ENCODE measurements at regions not wholly inside any gene's neighbourhood (a gene's known extent, or its start where the extent isn't known, plus 50 kb on each side); places are given as distances from the start of the nearest gene placed in this dataset.

DNA sequence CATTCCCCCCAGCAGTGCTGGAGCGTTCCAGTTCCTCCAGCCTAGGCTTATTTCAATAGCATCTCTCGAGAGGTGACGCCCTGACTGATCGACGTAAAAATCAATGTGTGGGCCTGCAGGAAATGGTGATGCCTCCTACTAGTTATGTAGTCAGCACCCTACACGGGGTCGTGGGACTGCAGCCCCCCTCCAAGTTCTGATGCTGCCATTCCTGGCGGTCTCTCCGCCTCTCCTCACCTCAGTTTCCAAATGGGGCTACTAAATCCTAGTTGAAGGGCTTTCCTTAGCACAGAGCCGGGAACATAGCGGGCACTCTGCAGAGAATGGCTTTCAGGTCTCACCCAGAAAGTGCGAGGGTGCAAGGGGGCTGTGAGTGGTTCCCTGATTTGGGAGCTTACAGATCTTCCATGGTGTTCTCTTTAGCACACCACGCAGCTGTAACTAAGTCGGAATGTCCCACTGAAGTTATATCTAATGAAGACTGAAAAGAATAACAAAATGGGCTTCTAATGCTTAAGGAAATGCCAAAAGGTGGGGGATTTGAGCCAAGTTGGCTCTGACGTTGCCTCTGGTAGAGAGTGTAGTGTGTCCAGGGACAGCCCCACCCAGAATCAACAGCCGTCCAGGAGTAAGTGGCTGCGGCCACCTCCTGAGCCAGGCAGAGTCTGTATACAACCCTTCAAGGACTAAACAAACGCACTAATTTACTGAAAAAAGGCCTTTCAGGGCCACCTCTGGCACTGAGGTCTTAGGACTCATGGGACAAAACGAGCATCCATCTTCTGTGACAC is 299.7 kb upstream of the FOXF1 start:
- peak; percentile 51 for DNase-seq (ENCODE audit: low spot score)

DNA sequence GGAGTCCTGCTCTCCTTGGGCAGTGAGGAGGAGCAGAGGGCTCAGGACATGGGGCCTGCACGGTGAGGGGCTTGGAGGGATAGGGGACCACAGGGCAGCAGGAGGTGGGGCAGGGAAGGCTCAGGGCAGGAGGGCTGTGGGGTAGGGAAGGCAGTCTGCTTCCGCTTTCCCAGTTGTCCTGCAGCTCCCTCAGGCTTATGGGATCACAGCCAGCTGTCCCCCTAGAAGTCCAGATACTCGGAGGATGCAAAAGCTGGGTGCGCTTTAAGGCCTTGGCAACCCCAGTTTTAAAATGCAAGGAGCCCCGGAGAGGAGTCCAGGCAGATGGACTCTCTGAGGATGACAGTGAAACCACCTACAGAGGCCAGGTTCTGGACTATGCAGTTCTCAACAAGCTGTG is 299.1 kb upstream of the FOXF1 start:
- DNase-seq (ENCODE audit: low spot score): peak; percentile 80

DNA sequence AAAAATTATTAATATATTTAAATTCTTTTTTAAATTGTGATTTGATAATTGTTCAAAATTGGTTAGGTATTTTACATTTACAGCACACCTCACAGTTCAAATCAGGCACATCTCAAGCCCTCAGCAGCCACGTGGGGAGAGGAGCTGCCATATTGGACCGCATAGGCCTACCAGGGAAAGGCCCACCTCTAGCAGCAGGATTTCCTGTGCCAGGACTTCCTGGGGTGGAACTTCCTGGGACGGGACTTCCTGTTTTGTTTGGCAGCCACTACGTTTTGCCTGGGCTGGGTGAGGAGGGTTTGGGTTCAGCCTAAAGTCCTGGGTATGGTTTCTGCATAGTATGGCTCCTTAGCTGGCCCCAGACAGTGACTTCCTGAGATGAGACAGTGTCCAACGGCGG is 298.5 kb upstream of the FOXF1 start:
- DNase-seq (ENCODE audit: low spot score): peak; percentile 33

DNA sequence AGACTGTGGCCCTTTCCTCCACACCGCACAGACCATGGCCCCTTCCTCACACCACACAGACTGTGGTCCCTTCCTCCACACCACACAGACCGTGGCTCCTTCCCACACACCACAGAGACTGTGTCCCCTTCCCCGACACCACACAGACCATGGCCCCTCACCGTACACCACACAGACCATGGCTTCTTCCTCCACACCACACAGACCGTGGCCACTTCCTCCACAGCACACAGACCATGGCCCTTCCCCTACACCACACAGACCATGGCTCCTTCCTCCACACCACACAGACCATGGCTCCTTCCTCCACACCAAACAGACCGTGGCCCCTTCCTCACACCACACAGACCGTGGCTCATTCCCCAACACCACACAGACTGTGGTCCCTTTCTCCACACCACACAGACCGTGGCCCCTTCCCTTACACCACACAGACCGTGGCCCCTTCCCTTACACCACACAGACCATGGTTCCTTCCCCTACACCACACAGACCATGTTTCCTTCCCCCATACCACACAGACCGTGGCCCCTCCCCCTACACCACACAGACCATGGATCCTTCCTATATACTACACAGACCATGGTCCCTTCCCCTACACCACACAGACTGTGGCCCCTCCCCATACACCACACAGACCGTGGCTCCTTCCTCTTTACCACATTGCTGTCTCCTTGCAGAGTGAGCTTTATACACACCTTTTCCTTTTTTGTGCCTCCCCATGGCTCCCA is 297.5 kb upstream of the FOXF1 start:
- DNase-seq (ENCODE audit: low spot score): peak; percentile 49

DNA sequence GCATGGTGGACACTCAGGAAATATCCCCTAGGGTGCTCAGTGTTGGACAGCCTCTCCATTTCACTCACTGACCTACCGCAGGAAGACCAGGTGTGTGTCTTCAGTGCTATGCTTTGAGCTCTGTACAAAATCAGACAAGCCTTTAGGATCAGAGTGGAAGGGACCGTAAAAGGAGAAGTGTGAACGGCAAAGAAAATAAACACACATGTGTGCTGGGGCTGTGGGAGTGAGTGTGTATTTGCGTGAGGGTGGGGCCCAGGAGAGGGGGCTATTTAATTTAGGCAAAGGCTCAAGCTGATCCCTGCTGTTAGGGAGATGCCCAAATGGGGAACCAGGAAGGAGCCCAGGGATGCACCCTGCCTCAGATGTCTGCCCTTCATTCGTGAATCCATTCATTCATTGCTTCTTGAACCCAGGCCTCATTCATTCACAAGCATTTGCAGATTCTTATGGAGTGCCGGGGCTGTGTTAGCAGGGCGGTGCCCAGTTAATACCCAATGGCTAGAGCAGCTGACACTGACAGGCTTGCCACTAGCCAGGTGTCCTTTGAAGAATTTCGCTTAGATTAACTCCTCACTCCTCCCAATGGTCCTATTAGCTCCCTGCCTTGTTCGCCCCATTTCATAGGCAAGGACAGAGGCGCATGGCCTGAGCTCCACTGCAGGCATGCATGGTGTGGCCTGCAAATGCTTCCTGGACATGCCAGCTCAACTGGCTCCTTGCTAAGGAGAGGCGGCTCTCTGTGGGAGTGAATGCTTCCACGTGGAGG is 296.7 kb upstream of the FOXF1 start:
- peak; percentile 64 for DNase-seq (ENCODE audit: low spot score)

DNA sequence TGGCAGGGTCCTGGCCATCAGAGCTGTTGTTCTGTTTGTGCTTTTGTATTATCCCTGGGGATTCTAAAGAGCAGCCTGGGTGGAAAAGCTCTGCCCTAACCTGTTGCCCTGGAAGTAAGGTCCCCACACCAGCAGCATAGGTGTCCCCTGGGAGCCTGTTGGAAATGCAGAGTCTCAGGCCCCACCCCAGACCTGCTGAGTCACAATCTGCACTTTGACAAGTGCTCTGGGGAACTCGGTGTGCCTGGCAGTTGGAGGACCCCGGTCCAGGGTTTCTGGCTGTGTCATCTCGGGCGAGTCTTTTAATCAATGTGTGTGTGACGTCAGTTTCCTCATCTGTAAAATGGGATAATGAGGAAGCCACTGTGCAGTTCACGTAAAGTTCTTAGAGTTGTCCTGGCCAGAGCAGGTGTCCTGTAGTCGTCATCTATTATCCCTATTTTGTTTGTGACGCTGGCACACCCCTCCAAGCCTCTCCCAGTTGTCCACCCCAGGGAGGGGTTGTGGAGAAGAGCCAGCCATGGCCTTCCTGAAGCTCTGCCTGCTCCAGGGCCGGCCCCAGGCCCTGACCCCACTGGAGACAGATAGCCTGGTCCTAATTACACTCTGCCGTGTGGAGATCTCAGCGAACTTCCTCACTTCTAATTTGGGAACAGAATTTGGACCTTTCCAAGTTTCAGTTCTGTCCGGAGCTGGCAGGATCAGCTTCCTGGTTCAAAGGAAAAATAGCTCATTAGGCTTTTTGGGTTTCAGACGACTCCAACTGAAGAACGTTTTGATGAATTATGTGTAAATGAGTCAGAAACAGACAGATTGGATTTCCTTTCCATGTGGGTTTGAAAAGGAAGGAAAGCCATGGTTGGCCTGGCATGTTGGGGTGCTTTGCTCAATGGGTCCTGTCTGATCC is 295.7 kb upstream of the FOXF1 start:
- DNase-seq (ENCODE audit: low spot score): peak; percentile 83

DNA sequence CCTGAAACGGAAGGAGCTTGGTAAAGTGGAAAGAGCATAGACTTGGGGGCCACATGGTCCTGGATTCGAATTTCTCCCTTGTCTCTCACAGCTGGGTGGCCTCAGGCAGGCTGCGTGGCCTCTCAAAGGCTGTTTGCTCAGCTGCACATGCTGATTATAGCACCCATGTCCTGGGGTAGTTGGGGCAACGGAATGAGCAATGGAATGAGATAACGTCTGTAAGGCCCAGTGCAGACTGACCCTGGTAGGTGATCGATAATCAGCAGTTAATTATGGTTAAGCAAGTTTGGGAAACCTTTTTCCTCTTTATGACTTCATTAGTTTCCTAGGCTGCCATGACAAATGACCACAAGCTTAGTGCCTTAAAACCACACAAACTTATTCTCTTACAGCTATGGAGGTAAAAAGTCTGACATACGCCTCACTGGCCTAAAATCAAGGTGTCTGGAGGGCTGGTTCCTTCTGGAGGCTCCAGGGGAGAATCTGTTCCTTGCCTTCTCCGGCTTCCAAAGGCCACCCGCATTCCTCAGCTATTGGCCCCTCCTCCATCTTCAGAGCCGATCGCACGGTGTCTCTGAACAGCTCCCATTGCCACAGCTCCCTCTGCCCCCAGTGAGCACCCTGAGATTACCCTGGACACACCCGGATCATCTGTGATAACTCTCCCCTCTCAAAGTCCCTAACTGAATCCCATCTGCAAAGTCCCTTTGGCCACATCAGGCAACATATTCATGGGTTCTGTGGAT is 294.9 kb upstream of the FOXF1 start:
- peak; percentile 71 for DNase-seq (ENCODE audit: low spot score)

DNA sequence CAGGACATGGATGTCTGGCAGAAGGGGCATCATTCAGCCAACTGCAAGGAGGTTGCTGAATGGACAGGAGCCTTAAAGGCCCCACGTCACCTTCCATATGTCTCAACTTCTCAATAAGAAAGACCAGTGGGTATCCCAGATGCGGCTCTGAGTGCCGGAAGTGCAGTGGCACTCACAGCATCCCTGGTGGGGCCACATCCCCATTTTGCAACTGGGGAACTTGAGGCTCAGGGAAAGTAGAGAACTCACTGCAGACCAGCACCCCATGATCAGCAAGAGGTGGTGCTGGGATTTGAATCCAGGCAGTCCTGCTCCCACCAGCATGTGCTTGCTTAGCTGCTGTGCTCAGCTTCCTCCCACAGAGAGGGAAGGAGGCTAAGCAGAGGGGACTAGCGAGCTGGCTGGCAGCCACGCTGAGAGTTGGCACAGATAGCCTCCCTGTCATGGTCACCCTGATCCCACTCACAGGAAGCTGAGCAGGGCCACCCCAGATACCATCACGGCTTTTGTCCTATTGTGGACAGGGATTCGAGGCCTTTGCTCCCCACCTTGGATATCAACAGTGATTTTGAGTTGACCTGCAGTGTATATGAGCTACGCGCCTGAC is 294.2 kb upstream of the FOXF1 start:
- peak; percentile 81 for DNase-seq (ENCODE audit: low spot score)

DNA sequence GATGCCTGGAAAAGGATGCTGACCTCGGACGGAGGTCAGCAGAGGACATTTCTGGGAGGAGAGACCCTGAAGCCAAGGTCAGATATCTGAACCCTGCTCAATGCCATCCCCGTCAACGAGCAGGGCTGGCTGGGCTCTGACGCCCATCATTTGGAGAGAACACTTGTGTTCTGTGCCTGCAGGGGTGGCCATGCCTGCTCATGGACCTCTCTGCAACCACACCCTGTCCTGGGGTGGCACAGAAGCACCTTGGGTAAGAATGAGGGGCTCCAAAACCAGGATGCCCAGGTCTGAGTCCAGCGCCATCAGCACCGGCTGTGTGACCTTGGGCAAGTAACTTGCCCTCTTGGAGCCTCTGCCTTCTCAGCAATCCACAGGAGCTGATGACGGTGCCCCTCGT is 293.7 kb upstream of the FOXF1 start:
- DNase-seq (ENCODE audit: low spot score): peak; percentile 62

DNA sequence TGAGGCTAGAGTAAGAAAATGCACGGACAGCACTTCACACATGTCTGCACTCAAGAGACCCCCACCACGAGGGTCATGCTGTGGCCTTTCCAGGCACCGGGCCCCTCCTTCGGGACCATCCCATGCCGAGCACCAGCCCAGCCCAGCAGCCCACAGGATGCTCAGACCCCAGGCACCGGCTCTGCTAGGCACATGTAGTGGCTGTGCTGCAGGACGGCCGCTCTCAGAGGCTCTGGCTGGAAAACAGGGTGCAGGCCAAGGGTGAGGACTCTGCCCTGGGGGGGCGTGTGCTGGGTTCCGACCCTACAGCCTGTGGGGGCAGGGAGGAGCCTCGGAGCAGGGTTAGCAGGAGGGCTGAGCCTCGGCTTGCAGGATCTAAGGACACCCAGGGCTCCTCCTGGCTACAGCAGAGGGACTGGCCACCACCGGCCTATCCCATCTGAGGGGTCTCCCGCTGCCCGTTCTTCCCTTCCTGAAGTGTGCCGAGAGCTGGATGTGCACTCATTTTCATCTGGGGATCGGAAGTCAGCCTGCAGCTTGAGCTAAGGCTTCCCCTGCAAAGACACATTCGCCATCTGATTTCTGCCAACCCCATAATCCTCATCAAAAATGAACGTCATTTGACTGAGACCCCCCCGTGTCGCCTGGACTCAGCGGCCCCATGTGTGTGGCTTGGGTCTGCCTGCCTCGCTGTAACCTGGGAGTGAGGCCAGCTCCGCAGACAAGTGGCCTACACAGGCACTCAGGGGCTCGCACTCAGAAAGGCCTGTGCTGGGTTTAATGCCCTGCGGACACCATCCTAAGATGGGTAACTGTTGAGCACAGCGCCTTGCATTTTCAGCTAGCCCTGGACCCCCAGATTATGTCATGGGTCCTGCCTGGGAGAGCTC is 293.1 kb upstream of the FOXF1 start:
- peak; percentile 81 for DNase-seq (ENCODE audit: low spot score)

DNA sequence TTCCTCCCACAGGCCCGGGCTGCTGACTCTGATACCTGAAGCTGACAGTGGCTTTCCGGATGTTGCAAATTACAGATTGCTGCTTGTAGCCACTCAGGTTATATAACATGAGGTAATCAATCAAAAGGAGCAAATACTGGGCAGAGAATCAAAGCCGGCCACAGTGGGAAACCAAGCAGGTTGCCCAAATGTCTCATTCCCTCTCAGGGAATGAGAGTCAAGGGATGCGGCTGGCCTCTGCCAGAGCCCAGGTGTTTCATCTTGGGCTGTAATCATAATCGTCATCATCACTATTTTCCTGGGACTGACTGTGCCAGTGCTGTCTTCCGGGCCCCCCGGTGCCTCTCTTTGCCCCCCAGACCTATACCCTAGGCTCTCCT is 292.4 kb upstream of the FOXF1 start:
- DNase-seq (ENCODE audit: low spot score): peak; percentile 45

DNA sequence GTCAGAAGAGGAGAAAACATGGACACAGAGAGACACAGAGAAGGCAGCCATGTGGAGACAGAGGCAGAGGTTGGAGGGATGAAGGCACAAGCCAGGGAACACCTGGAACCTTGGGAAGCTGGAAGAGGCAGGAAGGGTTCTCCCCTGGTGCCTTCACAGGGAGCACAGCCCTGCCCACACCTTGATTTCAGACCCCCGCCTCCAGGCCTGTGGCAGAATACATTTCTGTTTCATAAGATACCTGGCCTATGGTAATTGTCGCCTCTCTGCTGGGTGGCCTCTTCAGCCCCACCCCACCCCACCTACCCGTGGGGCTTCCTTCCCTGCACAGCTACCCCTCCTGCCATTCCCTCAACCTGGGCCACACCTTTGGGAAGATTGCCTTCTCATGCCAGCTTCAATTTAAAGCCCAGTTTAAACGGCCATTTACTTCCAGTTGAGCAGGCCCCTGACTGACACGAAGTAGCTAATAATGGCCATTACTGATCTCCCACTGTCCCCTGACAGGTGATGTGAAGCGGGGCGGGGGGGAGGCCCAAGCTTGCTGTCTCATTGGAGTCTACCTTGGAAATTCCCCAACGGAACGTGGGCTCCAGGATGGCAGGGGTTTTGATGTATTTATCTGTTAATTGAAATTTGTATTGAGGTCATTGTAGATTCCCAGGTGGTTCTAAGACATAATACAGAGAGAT is 291.7 kb upstream of the FOXF1 start:
- DNase-seq (ENCODE audit: low spot score): peak; percentile 71

DNA sequence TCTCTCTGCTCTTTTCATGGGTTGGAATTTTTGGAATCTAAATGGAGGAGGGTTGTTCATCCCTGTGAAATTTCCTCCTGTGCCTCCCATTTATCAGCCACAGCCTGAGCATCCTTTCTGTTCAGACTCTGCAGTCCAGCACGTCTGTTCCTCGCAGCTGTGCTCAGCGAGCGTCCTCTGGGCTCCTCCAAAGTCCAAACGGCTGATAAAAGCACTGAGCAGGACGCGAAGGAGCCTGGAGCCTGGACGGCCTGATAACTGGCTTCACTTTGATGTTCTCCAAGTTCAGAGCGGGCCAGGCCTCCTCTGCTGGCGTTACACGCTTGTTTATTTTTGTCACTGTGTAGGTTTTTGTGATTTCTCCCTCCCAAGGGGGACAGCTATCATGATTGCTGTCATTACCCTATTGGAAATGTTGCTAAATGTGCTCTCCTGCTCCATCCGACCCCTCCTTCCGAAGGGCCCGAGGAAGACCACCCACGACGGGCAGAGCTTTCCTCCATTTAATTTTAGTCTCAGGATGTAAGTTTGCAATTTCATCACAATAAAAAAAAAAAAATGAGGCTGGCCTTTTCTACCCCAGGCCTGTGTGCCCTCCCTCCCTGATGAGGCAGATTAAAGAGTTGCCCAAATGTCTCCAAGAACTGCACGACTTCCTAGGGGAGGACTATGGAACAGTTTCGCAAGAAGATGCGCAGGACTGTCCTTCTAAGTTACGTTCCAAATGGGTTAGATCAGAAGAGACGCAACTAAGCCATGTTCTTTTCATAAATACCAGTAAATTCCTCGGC is 290.5 kb upstream of the FOXF1 start:
- peak; percentile 82 for DNase-seq (ENCODE audit: low spot score)

DNA sequence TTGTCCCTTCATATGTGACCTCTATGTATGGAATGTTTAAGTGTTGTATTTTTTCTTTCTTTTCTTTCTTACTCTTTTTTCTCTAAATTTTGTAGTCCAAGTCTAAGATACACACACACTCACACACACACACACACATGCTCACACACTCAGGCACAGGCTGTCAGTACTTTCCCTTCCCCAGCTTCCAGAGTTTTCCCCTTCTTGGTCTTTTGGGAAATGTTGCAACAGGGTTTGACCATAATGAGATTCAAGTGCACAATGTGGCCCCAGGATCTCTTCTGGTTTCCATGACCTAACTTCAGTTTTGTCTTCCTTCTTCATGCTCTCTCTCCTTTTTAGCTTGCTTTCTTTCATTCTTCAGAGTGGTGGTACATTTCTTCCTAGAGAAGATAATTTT is 289.8 kb upstream of the FOXF1 start:
- DNase-seq (ENCODE audit: low spot score): no peak

DNA sequence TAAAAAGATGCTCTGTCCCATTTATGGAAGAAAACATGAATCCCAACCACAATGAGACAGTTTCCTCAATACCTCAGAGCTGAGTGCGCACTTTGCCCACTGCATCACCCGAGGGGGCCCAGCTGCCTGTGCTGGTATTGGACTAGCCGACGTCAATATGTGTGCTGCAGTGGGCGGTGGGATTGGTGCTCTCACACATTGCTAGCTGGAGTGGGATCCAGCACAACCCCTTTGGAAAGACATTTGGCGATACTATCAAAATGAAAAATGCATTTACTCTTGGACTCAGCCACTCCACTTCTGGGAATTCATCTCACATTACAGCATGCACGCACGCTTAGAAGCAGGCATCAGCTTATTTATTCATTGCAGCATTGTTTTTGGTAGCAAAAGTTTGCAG is 289.2 kb upstream of the FOXF1 start:
- peak; percentile 43 for DNase-seq (ENCODE audit: low spot score)

DNA sequence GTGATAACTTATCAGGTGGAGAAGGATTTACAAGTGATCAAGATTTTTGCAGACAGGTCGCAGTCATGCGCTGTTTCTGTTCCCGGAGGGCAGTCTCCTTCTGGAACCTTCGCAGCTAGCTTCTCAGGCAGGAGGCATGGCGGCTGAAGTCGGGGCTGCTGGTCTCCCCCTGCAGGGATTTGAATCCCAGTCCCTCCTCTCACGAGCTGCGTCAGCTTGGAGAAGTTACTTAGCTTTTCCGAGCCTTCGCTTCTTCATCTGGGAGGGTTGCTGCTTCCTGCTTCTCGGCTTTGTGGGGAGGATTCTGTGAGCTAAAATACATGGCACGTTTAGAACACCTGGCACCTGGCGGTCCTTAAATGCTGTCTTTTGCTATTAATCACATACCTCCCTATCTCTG is 287.8 kb upstream of the FOXF1 start:
- peak; percentile 80 for DNase-seq (ENCODE audit: low spot score)

DNA sequence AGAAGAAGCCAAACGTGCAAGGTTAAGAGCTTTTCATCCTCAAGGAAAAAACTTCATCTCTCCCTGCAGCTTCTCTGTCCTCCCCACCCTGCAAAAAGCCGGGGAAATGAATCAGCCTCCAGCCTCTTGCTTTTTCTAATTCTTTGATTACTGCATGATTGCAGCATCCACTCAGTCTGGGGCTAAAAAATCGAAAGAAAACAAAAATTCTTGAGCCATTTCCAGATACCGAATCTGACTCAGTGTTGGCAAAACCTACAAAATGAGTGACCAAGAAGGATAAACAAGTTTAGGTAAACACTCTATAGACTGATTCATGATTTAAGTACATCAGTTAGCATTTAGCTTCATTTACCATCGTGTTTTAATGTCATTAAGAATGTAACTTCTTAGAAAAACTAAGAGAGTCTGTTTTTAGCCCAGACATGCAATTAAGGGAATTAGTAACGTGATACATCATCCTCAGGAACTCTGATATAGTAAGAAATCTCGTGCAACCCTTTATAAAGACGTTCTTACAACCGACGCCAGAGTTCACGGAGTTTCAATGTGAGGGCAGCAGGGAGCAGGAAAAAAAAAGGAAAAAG is 287.3 kb upstream of the FOXF1 start:
- DNase-seq (ENCODE audit: low spot score): no peak
